Caco-2 (cell line): ENCODE measurements at regions not wholly inside any gene's neighbourhood (a gene's known extent, or its start where the extent isn't known, plus 50 kb on each side); places are given as distances from the start of the nearest gene placed in this dataset.

Experiments used
- BruUV-seq: library from RNA; stranded (reverse); fragments of 400-500 nt; replicated peaks from 2 replicates; lab custom pipeline; 2021; lab: Mats Ljungman, UMichigan
- CTCF ChIA-PET: fragments of 300-600 bp; sonication (Branson Sonifier 250); formaldehyde crosslinking; loops from one replicate; lab custom pipeline; 2022; ENCODE audit warnings: antibody characterized with exemption; lab: Charles Lee
- POLR2A ChIA-PET: fragments of 300-600 bp; sonication (Branson Sonifier 250); formaldehyde crosslinking; loops from one replicate; lab custom pipeline; 2022; ENCODE audit warnings: antibody characterized with exemption; lab: Charles Lee
- DNase-seq, 2 experiments: peaks; one replicate each; pipeline versions ENCODE4 v3.0.0 to v3.0.0-alpha.2; 2020 to 2022
- H3K27me3 ChIP-seq: replicated peaks from 2 replicates; pipeline ENCODE4 v1.6.0; 2011; ENCODE audit warnings: low read length; ENCODE audit not compliant: control insufficient read depth, insufficient read depth
- H3K36me3 ChIP-seq: 2 replicates; pipeline ENCODE4 v1.5.1; 2011; ENCODE audit warnings: low read length; ENCODE audit not compliant: control insufficient read depth, insufficient read depth
- H3K4me1 ChIP-seq: fragments of 250-450 bp; sonication (Bioruptor Pico); 2 replicates; pipeline ENCODE4 v1.5.1; 2020; ENCODE audit warnings: mild to moderate bottlenecking
- H3K4me3 ChIP-seq: 2 replicates; pipeline ENCODE4 v1.5.1; 2011; ENCODE audit warnings: low read depth, mild to moderate bottlenecking, control low read depth, low read length
- H3K9me3 ChIP-seq: fragments of 250-450 bp; sonication (Bioruptor Pico); 2 replicates; pipeline ENCODE4 v1.5.1; 2020; ENCODE audit warnings: mild to moderate bottlenecking, moderate library complexity
- H3K27ac Mint-ChIP-seq: one replicate; pipeline ENCODE4 v1.8.0; 2022; ENCODE audit warnings: mixed read lengths; ENCODE audit not compliant: unreplicated experiment
- H3K27me3 Mint-ChIP-seq: one replicate; pipeline ENCODE4 v1.8.0; 2022; ENCODE audit warnings: mixed read lengths; ENCODE audit not compliant: insufficient read depth, unreplicated experiment
- H3K36me3 Mint-ChIP-seq: one replicate; pipeline ENCODE4 v1.8.0; 2022; ENCODE audit warnings: mild to moderate bottlenecking, mixed read lengths; ENCODE audit not compliant: insufficient read depth, unreplicated experiment
- H3K4me1 Mint-ChIP-seq: one replicate; pipeline ENCODE4 v1.8.0; 2022; ENCODE audit warnings: low read depth, mixed read lengths; ENCODE audit not compliant: unreplicated experiment
- H3K4me3 Mint-ChIP-seq: one replicate; pipeline ENCODE4 v1.8.0; 2022; ENCODE audit warnings: mild to moderate bottlenecking, moderate library complexity, mixed read lengths; ENCODE audit not compliant: unreplicated experiment
- H3K9me3 Mint-ChIP-seq: one replicate; pipeline ENCODE4 v1.8.0; 2022; ENCODE audit warnings: mixed read lengths; ENCODE audit not compliant: unreplicated experiment
- intact Hi-C: fragments of 100-400 bp; cut with micrococcal nuclease; formaldehyde crosslinking; loops from one replicate; pipeline ENCODE4 v1.10.0; 2022; ENCODE audit not compliant: unreplicated experiment
- TF ChIP-seq, protein P1 (sequence below), 2 experiments: fragments of 200-600 bp in 1 of 2; IDR thresholded peaks; 1 replicate in 1 of 2; 2 replicates in 1 of 2; pipeline versions ENCODE4 v1.5.1 to v1.8.0; 2011 to 2022; ENCODE audit warnings: antibody characterized with exemption in 1 of 2, control low read depth in 1 of 2, inconsistent platforms in 1 of 2, low read depth in 1 of 2, low read length in 1 of 2, mild to moderate bottlenecking in 1 of 2, moderate library complexity in 1 of 2; ENCODE audit not compliant: insufficient read depth in 1 of 2, severe bottlenecking in 1 of 2, unreplicated experiment in 1 of 2

DNA sequence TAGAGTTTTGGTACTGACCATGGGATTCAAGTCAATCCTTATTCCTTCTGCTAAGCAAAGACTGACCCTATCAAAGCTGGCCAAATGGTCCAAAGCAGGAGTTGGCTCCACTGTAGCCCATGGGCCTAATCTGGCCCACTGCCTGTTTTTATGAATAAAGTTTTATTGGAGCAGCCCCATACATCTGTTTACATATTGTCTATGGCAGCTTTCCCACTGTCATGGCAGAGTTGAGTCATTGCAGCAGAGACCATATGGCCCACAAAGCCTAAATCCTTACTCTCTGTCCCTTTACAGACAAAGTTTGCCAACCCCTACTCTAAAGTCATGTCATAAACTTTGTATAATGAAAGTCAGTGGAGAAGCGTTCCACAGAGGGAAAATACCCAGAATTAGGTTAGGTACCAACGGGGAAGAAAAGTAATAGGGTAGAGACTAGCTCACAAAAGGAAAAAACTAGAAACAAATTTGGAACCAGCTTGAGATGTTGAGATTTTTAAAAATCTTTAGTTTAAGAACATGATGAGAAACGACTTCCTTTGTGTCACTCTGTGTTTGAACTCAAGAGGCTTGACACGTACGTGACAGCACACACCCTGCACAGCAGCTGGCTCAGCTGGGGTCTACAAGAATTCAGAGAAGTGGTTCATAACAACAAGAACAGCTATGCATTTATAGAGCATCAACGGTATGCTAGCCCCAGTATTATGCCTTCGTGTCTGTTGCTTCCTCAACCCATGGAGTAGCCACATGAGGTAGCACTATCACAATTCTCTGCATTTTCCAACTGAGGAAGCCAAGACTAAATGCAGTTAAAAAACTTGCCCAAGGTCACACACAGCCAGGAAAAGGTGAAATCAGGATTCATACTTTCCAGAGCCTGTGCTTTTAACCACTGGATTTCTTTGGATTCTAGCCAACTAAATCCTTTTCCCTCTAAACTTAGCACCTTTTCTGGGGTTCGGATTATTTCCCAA, 198.9 kb upstream of the WWC1 start:
- no TSS peak for BruUV-seq
- TF ChIP-seq, protein P1, sequence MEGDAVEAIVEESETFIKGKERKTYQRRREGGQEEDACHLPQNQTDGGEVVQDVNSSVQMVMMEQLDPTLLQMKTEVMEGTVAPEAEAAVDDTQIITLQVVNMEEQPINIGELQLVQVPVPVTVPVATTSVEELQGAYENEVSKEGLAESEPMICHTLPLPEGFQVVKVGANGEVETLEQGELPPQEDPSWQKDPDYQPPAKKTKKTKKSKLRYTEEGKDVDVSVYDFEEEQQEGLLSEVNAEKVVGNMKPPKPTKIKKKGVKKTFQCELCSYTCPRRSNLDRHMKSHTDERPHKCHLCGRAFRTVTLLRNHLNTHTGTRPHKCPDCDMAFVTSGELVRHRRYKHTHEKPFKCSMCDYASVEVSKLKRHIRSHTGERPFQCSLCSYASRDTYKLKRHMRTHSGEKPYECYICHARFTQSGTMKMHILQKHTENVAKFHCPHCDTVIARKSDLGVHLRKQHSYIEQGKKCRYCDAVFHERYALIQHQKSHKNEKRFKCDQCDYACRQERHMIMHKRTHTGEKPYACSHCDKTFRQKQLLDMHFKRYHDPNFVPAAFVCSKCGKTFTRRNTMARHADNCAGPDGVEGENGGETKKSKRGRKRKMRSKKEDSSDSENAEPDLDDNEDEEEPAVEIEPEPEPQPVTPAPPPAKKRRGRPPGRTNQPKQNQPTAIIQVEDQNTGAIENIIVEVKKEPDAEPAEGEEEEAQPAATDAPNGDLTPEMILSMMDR (IDR thresholded peaks at IDR 0.05; ENCODE audit: insufficient read depth in 1 of 2, low read depth in 1 of 2, low read length in 1 of 2, severe bottlenecking in 1 of 2, unreplicated experiment in 1 of 2): no peak
- H3K4me1 ChIP-seq: no peaks in the 10 kb centered on the region; the same call in 1 of the 2 replicates
- intact Hi-C loops: no loop called here
- Mint-ChIP-seq H3K27me3 (peaks cover 22% of the 10 kb centered on the region), H3K36me3 (no peaks in the 10 kb centered on the region), H3K4me3 (no peak overlapping the region), H3K27ac (no peak overlapping the region), H3K9me3 (no peaks in the 10 kb centered on the region), H3K4me1 (peaks cover 11% of the 10 kb centered on the region)
- no peaks in the 10 kb centered on the region for H3K27me3 ChIP-seq
- CTCF ChIA-PET: no interaction called here
- no peaks in the 10 kb centered on the region for H3K9me3 ChIP-seq
- H3K4me3 ChIP-seq: no peak overlapping the region
- no peak for DNase-seq
- POLR2A ChIA-PET: no interaction called here
- no peaks in the 10 kb centered on the region for H3K36me3 ChIP-seq

DNA sequence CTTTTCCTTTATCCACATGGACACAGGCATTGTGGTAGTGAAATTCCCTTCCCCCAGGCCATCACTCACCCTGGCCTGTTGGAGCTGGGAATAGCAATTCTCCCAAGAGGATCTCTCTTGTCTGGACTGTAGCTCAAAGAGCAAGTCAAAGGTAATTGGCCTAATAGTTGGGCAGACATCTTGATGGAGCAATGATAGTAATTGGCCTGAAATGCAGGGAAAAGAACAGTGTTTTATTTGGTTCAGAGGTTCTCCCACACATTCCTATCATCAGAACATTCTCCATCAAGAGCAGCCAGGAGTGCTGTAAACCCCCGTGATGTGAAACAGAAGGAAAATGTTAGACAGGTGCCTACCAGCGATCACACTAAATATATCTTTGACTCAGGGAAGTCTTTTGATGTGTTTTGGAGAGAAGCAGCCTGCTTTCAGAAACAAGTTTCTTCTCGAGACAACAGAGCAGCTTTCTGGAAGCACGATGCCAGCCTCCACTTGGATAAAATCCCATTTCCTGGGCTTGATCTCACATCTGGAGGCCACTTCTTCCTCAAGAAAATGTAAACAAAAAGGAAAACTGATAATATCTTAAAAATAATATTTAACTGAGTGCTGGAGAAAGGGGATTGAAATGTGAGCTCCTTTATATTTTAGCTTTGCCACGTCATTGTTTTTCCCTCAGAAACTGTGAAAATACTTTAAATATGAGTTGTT, 198.1 kb upstream of the WWC1 start:
- TF ChIP-seq, protein P1 (IDR thresholded peaks at IDR 0.05; ENCODE audit: insufficient read depth in 1 of 2, low read depth in 1 of 2, low read length in 1 of 2, severe bottlenecking in 1 of 2, unreplicated experiment in 1 of 2): no peak

DNA sequence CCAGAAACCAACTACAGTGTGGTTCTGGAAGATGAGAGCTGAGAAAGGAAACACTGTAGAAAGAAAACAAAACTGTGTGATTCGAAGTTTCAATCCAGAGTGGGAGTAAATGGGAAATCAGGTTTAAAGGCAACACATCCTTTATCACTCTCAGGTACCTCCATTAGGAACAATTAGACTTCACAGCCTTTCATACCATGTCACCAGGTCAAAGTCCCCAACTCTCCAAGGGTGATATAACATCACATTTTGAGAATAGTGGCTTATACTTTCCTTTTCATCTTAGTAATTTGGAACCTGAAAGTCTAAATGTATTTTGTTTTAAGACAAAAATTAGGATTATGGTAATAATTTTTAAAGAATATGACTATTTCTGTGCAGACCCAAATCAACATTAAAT, 194.9 kb upstream of the WWC1 start:
- no peaks in the 10 kb centered on the region for H3K36me3 Mint-ChIP-seq
- ChIA-PET POLR2A (no interaction called here), CTCF (interaction anchor here (1.1 kb wide), 1 partner anchor 49 kb away, joined by 3 read pairs; no protein-coding TSS in a partner anchor)
- Histone ChIP-seq H3K9me3 (no peaks in the 10 kb centered on the region), H3K36me3 (no peaks in the 10 kb centered on the region), H3K4me1 (0 out of 2 replicates have a peak, but pooled peaks cover 5% of the 10 kb centered on the region), H3K4me3 (no peak overlapping the region), H3K27me3 (no peaks in the 10 kb centered on the region; the same call in 1 of the 2 replicates)
- no peak overlapping the region for H3K4me3 Mint-ChIP-seq
- TF ChIP-seq, protein P1 (IDR thresholded peaks at IDR 0.05; ENCODE audit: insufficient read depth in 1 of 2, low read depth in 1 of 2, low read length in 1 of 2, severe bottlenecking in 1 of 2, unreplicated experiment in 1 of 2): no peak
- DNase-seq: no peak
- BruUV-seq: no TSS peak
- intact Hi-C loops: no loop called here
- H3K27ac Mint-ChIP-seq: no peak overlapping the region
- no peaks in the 10 kb centered on the region for H3K9me3 Mint-ChIP-seq
- no peaks in the 10 kb centered on the region for H3K4me1 Mint-ChIP-seq
- H3K27me3 Mint-ChIP-seq: peaks cover 21% of the 10 kb centered on the region

More for the DNA sequence above, 198.1 kb upstream of the WWC1 start:
- no peak overlapping the region for H3K27ac Mint-ChIP-seq
- intact Hi-C loops: no loop called here
- peaks cover 21% of the 10 kb centered on the region for H3K27me3 Mint-ChIP-seq
- CTCF ChIA-PET: no interaction called here
- BruUV-seq: no TSS peak
- H3K36me3 Mint-ChIP-seq: no peaks in the 10 kb centered on the region
- Histone ChIP-seq H3K4me1 (peaks cover 5% of the 10 kb centered on the region; the same call in 1 of the 2 replicates), H3K36me3 (no peaks in the 10 kb centered on the region), H3K9me3 (no peaks in the 10 kb centered on the region), H3K27me3 (no peaks in the 10 kb centered on the region; the same call in 1 of the 2 replicates), H3K4me3 (no peak overlapping the region)
- no peaks in the 10 kb centered on the region for H3K9me3 Mint-ChIP-seq
- POLR2A ChIA-PET: no interaction called here
- H3K4me3 Mint-ChIP-seq: no peak overlapping the region
- DNase-seq: no peak
- peaks cover 11% of the 10 kb centered on the region for H3K4me1 Mint-ChIP-seq
